H9 (cell line): ENCODE measurements at regions not wholly inside any gene's neighbourhood (a gene's known extent, or its start where the extent isn't known, plus 50 kb on each side); places are given as distances from the start of the nearest gene placed in this dataset.
"Not testable (repeated sequence)": the region's sequence is repeated elsewhere in the genome, so short reads cannot be mapped to it uniquely, and the experiment has no call there.

ENCODE experiments used
- DNase-seq: peaks from one replicate; pipeline ENCODE4 v3.0.0-alpha.2; 2017
- H2AFZ ChIP-seq: one replicate; pipeline ENCODE4 v1.6.1; 2013; ENCODE audit warnings: mild to moderate bottlenecking, low read length, control low read depth, moderate library complexity
- H2AK5ac ChIP-seq: 2 replicates; pipeline ENCODE4 v1.6.1; 2013; ENCODE audit warnings: low read length, control low read depth, mixed read lengths; ENCODE audit not compliant: insufficient read length
- H2BK120ac ChIP-seq: one replicate; pipeline ENCODE4 v1.6.1; 2013; ENCODE audit warnings: low read depth, mild to moderate bottlenecking, low read length, control low read depth, inconsistent platforms; ENCODE audit not compliant: poor library complexity, severe bottlenecking
- H2BK12ac ChIP-seq: 2 replicates; pipeline ENCODE4 v1.6.1; 2013; ENCODE audit warnings: low read length, control low read depth, mixed read lengths, low read depth; ENCODE audit not compliant: insufficient read length
- H2BK15ac ChIP-seq: 2 replicates; pipeline ENCODE4 v1.6.1; 2013; ENCODE audit warnings: low read depth, low read length, control low read depth
- H2BK20ac ChIP-seq: one replicate; pipeline ENCODE4 v1.6.1; 2013; ENCODE audit warnings: low read depth, mild to moderate bottlenecking, low read length, control low read depth, inconsistent platforms; ENCODE audit not compliant: poor library complexity, severe bottlenecking
- H2BK5ac ChIP-seq: 2 replicates; pipeline ENCODE4 v1.6.1; 2013; ENCODE audit warnings: low read length, control low read depth, mixed read lengths; ENCODE audit not compliant: insufficient read length
- H3K14ac ChIP-seq: 2 replicates; pipeline ENCODE4 v1.6.1; 2013; ENCODE audit warnings: low read length, control low read depth; ENCODE audit not compliant: insufficient read depth
- H3K18ac ChIP-seq: 2 replicates; pipeline ENCODE4 v1.6.1; 2013; ENCODE audit warnings: low read depth, mild to moderate bottlenecking, mixed read lengths, low read length, control low read depth; ENCODE audit not compliant: insufficient read length
- H3K23ac ChIP-seq: 2 replicates; pipeline ENCODE4 v1.6.1; 2013; ENCODE audit warnings: low read length, control low read depth, mixed read lengths, low read depth; ENCODE audit not compliant: insufficient read length
- H3K23me2 ChIP-seq: 2 replicates; pipeline ENCODE4 v1.6.1; 2013; ENCODE audit warnings: low read depth, mild to moderate bottlenecking, mixed read lengths, low read length, control low read depth; ENCODE audit not compliant: insufficient read length, poor library complexity, severe bottlenecking
- H3K27ac ChIP-seq: 2 replicates; pipeline ENCODE4 v1.5.1; 2013; ENCODE audit warnings: low read length, control low read depth, mixed read lengths, low read depth; ENCODE audit not compliant: insufficient read length
- H3K27me3 ChIP-seq: 2 replicates; pipeline ENCODE4 v1.6.1; 2013; ENCODE audit warnings: low read length, control low read depth, inconsistent platforms; ENCODE audit not compliant: insufficient read depth
- H3K4ac ChIP-seq: 2 replicates; pipeline ENCODE4 v1.6.1; 2013; ENCODE audit warnings: low read depth, mild to moderate bottlenecking, control low read depth, inconsistent platforms, low read length, moderate library complexity
- H3K4me1 ChIP-seq: 2 replicates; pipeline ENCODE4 v1.6.1; 2013; ENCODE audit warnings: low read length, control low read depth, inconsistent platforms; ENCODE audit not compliant: insufficient read depth
- H3K4me2 ChIP-seq: 2 replicates; pipeline ENCODE4 v1.6.1; 2013; ENCODE audit warnings: low read length, control low read depth, mixed read lengths; ENCODE audit not compliant: insufficient read length, insufficient read depth
- H3K56ac ChIP-seq: 2 replicates; pipeline ENCODE4 v1.6.1; 2013; ENCODE audit warnings: low read depth, mild to moderate bottlenecking, mixed read lengths, low read length, control low read depth; ENCODE audit not compliant: insufficient read length
- H3K79me1 ChIP-seq: 2 replicates; pipeline ENCODE4 v1.6.1; 2013; ENCODE audit warnings: low read depth, mild to moderate bottlenecking, moderate library complexity, low read length, control low read depth, inconsistent platforms; ENCODE audit not compliant: insufficient read depth, poor library complexity, severe bottlenecking
- H3K79me2 ChIP-seq: 2 replicates; pipeline ENCODE4 v1.6.1; 2013; ENCODE audit warnings: low read length, control low read depth, inconsistent platforms; ENCODE audit not compliant: insufficient read depth
- H3K9ac ChIP-seq: 2 replicates; pipeline ENCODE4 v1.6.1; 2013; ENCODE audit warnings: low read length, control low read depth, mixed read lengths; ENCODE audit not compliant: insufficient read length; ENCODE audit errors: extremely low read depth
- H3K9me3 ChIP-seq: one replicate; pipeline ENCODE4 v1.6.1; 2013; ENCODE audit warnings: low read depth, low read length, inconsistent platforms; ENCODE audit not compliant: control insufficient read depth
- H3T11ph ChIP-seq: one replicate; pipeline ENCODE4 v1.6.1; 2013; ENCODE audit warnings: mild to moderate bottlenecking, low read length, control low read depth, inconsistent platforms
- H4K20me1 ChIP-seq: one replicate; pipeline ENCODE4 v1.6.1; 2013; ENCODE audit not compliant: control insufficient read depth, insufficient read length, insufficient read depth
- H4K5ac ChIP-seq: 2 replicates; pipeline ENCODE4 v1.6.1; 2013; ENCODE audit warnings: low read depth, mild to moderate bottlenecking, mixed read lengths, low read length, control low read depth; ENCODE audit not compliant: insufficient read length
- H4K8ac ChIP-seq: replicated peaks from 2 replicates; pipeline ENCODE4 v1.6.1; 2013; ENCODE audit warnings: low read length, control low read depth, mixed read lengths, low read depth; ENCODE audit not compliant: insufficient read length
- H4K91ac ChIP-seq: 2 replicates; pipeline ENCODE4 v1.6.1; 2013; ENCODE audit warnings: low read depth, mild to moderate bottlenecking, moderate library complexity, mixed read lengths, low read length, control low read depth; ENCODE audit not compliant: insufficient read length
- H3K27ac Mint-ChIP-seq, 3 experiments: 2 replicates in 2 of 3; 3 replicates in 1 of 3; pipeline ENCODE4 v1.8.0; 2020 to 2021; ENCODE audit warnings: mixed read lengths in 3 of 3, mild to moderate bottlenecking in 1 of 3, moderate library complexity in 1 of 3
- H3K27me3 Mint-ChIP-seq: 2 replicates; pipeline ENCODE4 v1.8.0; 2021; ENCODE audit warnings: low read depth, mild to moderate bottlenecking, moderate library complexity, mixed read lengths
- H3K36me3 Mint-ChIP-seq, 3 experiments: 2 replicates in 2 of 3; 3 replicates in 1 of 3; pipeline ENCODE4 v1.8.0; 2020 to 2021; ENCODE audit warnings: low read depth in 3 of 3, mixed read lengths in 3 of 3; ENCODE audit not compliant: insufficient read depth in 1 of 3
- H3K4me1 Mint-ChIP-seq, 2 experiments: 2 replicates each; pipeline ENCODE4 v1.8.0; 2020; ENCODE audit warnings: mixed read lengths in 2 of 2
- H3K4me3 Mint-ChIP-seq, 2 experiments: 2 replicates in 1 of 2; 3 replicates in 1 of 2; pipeline ENCODE4 v1.8.0; 2020 to 2021; ENCODE audit warnings: mild to moderate bottlenecking in 2 of 2, mixed read lengths in 2 of 2, moderate library complexity in 1 of 2
- H3K9me3 Mint-ChIP-seq, 2 experiments: 2 replicates in 1 of 2; 3 replicates in 1 of 2; pipeline ENCODE4 v1.8.0; 2020; ENCODE audit warnings: mild to moderate bottlenecking in 2 of 2, mixed read lengths in 2 of 2, moderate library complexity in 1 of 2
- WGBS: extraction: QIAGEN DNeasy Blood & Tissue Kit; methylation state at CpG from one replicate; pipeline ENCODE4 v1.1.7; 2013; ENCODE audit warnings: missing lambda C conversion rate, low lambda C conversion rate, mixed read lengths; ENCODE audit not compliant: insufficient read length; ENCODE audit errors: extremely low coverage; 5-methylcytosine and 5-hydroxymethylcytosine counted together
- TF ChIP-seq, protein P1 (sequence below): fragments of 200-600 bp; sonication (generic); conservative IDR thresholded peaks from 3 replicates; pipeline ENCODE4 v1.8.0; 2021; ENCODE audit warnings: antibody characterized with exemption, mild to moderate bottlenecking

GRCh38 chr17:30719131-30719973 lies 105.1 kb downstream of the CRLF3 start:
- not testable (repeated sequence) for H2AK5ac ChIP-seq, H3K9ac ChIP-seq, H3K27ac ChIP-seq, H2BK15ac ChIP-seq, H3K4me2 ChIP-seq, H3K9me3 ChIP-seq, H2BK12ac ChIP-seq, H3K4me3 Mint-ChIP-seq, H3K4ac ChIP-seq, H3K27me3 ChIP-seq, H3K23me2 ChIP-seq, H4K5ac ChIP-seq, H4K8ac ChIP-seq, H3K23ac ChIP-seq, H2BK20ac ChIP-seq, H2BK5ac ChIP-seq, H2AFZ ChIP-seq, H4K91ac ChIP-seq, H3K14ac ChIP-seq, H3K18ac ChIP-seq, H4K20me1 ChIP-seq, H3K56ac ChIP-seq, H3K9me3 Mint-ChIP-seq, H3K27me3 Mint-ChIP-seq, H3K4me1 ChIP-seq, H3T11ph ChIP-seq, H2BK120ac ChIP-seq
- DNase-seq = peak; percentile 81
- Mint-ChIP-seq H3K36me3 (peaks cover 16 to 41% (median 39%) of the 10 kb centered on the region in 3 experiments), H3K27ac (peak overlapping the region in 2 of 3 experiments; percentile 1 to 26; a peak in 2 of 7 replicates), H3K4me1 (peaks cover 20 to 24% of the 10 kb centered on the region in 2 experiments)
- peaks cover 59% of the 10 kb centered on the region; the same call in 1 of the 2 replicates for H3K79me2 ChIP-seq
- WGBS = no CpG with 5 or more reads among the region's 22 CpGs
- H3K79me1 ChIP-seq = peaks cover 17% of the 10 kb centered on the region
- TF ChIP-seq, protein P1, sequence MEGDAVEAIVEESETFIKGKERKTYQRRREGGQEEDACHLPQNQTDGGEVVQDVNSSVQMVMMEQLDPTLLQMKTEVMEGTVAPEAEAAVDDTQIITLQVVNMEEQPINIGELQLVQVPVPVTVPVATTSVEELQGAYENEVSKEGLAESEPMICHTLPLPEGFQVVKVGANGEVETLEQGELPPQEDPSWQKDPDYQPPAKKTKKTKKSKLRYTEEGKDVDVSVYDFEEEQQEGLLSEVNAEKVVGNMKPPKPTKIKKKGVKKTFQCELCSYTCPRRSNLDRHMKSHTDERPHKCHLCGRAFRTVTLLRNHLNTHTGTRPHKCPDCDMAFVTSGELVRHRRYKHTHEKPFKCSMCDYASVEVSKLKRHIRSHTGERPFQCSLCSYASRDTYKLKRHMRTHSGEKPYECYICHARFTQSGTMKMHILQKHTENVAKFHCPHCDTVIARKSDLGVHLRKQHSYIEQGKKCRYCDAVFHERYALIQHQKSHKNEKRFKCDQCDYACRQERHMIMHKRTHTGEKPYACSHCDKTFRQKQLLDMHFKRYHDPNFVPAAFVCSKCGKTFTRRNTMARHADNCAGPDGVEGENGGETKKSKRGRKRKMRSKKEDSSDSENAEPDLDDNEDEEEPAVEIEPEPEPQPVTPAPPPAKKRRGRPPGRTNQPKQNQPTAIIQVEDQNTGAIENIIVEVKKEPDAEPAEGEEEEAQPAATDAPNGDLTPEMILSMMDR = peak; percentile 80

- WGBS = no CpG with 5 or more reads among the region's 8 CpGs
- not testable (repeated sequence) for H3K14ac ChIP-seq, H3K23ac ChIP-seq, H3K4me3 Mint-ChIP-seq, H3K9ac ChIP-seq, H3K23me2 ChIP-seq, H2BK120ac ChIP-seq, H2AK5ac ChIP-seq, H2BK5ac ChIP-seq, H2BK15ac ChIP-seq, H3K18ac ChIP-seq, H3T11ph ChIP-seq, H3K9me3 Mint-ChIP-seq, H3K9me3 ChIP-seq, H2BK12ac ChIP-seq, H4K5ac ChIP-seq, H3K56ac ChIP-seq, H3K4ac ChIP-seq, H3K27ac Mint-ChIP-seq, H3K27ac ChIP-seq, H3K4me1 ChIP-seq, H2AFZ ChIP-seq, H3K27me3 ChIP-seq, H4K8ac ChIP-seq, H3K27me3 Mint-ChIP-seq, H3K4me2 ChIP-seq, H4K91ac ChIP-seq, H4K20me1 ChIP-seq, H2BK20ac ChIP-seq
- peaks cover 12 to 38% (median 35%) of the 10 kb centered on the region in 3 experiments for H3K36me3 Mint-ChIP-seq
- Histone ChIP-seq H3K79me2 (peaks cover 61% of the 10 kb centered on the region; the same call in 1 of the 2 replicates), H3K79me1 (peaks cover 17% of the 10 kb centered on the region)
- peak; percentile 25 for DNase-seq
- H3K4me1 Mint-ChIP-seq = peaks cover 21 to 24% of the 10 kb centered on the region in 2 experiments
Observed at GRCh38 chr17:30718691-30719090, 105.8 kb downstream of the CRLF3 start.
